ENCODE measurements at regions not wholly inside any gene's neighbourhood (a gene's known extent, or its start where the extent isn't known, plus 50 kb on each side); places are given as distances from the start of the nearest gene placed in this dataset.

DNA sequence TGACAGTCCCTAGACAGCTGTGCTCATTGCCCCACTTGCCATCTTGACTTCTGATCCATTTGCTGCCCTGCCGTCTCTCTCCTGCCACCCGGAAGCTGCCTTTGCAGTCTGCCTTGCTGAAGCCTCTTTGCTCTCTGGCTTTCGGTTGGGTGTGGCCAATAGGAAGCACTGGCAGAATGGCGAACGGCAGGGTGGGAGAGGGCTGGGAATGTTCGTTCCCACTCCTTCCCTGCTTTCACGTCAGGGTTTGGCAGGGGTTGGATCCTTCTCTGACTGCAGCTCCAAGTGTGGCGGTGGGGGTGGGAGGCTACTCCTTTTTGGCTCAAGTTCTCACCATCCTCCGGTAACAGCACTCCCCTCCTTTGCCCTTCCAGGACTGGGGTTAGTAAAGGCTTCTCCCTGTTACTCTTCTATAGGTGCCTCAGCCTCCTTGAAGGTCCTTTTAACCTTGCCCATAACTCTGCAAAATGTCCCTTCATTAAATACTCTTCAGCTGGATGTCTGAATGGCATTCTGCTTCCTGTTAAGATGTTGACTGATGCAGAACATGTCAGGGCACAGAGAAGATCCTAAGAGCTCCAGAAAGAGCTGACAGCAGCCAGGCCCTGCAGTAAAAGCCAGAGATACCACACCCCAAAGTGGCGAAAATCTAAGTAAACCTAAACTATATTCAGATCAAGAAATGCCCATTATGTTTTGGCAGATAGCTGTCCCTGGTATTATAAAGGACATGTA is 299.7 kb downstream of the CDCA7 start:
- no peaks in the 10 kb centered on the region for H3F3A ChIP-seq (ENCODE audit: insufficient read depth, low read length)
- no peaks in the 10 kb centered on the region for H3K4me1 ChIP-seq (ENCODE audit: low read length)
- H3K9me3 ChIP-seq (replicated peaks; ENCODE audit: insufficient read depth, low read length), result no peaks in the 10 kb centered on the region
- H3K4me3 ChIP-seq (ENCODE audit: low read length), result no peak overlapping the region
- H3K79me2 ChIP-seq (ENCODE audit: low read length), result no peaks in the 10 kb centered on the region
- no peak overlapping the region for H2AFZ ChIP-seq (ENCODE audit: low read length)
- H3K9ac ChIP-seq (ENCODE audit: low read length), result no peak overlapping the region
- no peak overlapping the region for H3K27ac ChIP-seq (ENCODE audit: low read length)
- no peak overlapping the region for H3K4me2 ChIP-seq (ENCODE audit: low read depth, low read length)
- no peaks in the 10 kb centered on the region for H4K20me1 ChIP-seq (ENCODE audit: insufficient read depth, low read length)
- H3K9me2 ChIP-seq (replicated peaks; ENCODE audit: insufficient read depth, low read length), result no peaks in the 10 kb centered on the region
- DNase-seq, result no peak
- TF ChIP-seq EZH2phosphoT487 (IDR thresholded peaks at IDR 0.05; ENCODE audit: low read length) (no peak), EZH2 (optimal IDR thresholded peaks at IDR 0.05; ENCODE audit: low read depth, low read length) (no peak)
- H3K27me3 ChIP-seq (replicated peaks; ENCODE audit: insufficient read depth, low read length), result no peaks in the 10 kb centered on the region
- H3K36me3 ChIP-seq (replicated peaks; ENCODE audit: insufficient read depth, low read length), result no peaks in the 10 kb centered on the region

DNA sequence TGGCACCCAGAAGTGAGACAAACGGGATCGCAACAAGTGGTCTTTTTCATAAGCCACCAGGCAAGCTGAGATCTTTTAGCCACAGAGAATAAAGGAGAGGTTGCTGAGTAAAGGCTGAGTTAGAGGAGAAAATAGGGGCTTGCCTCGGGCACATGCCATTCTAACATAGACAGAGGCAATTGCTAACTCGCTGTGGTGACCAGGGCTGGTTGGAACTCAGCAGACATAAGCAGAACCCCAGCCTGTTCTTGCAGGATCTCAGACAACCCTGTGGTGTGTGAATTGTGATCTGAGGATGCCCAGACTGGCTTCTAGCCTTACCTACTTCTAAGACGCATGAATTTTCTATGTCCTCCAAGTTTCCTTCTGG is 300.2 kb downstream of the CDCA7 start:
- H3K9ac ChIP-seq (ENCODE audit: low read length), result no peak overlapping the region
- no peak overlapping the region for H2AFZ ChIP-seq (ENCODE audit: low read length)
- H3F3A ChIP-seq (ENCODE audit: insufficient read depth, low read length), result no peaks in the 10 kb centered on the region
- H3K27me3 ChIP-seq (replicated peaks; ENCODE audit: insufficient read depth, low read length), result no peaks in the 10 kb centered on the region
- H3K27ac ChIP-seq (ENCODE audit: low read length), result no peak overlapping the region
- no peaks in the 10 kb centered on the region for H3K9me2 ChIP-seq (replicated peaks; ENCODE audit: insufficient read depth, low read length)
- H3K79me2 ChIP-seq (ENCODE audit: low read length), result no peaks in the 10 kb centered on the region
- no peak overlapping the region for H3K4me2 ChIP-seq (ENCODE audit: low read depth, low read length)
- no peaks in the 10 kb centered on the region for H3K9me3 ChIP-seq (replicated peaks; ENCODE audit: insufficient read depth, low read length)
- no peak overlapping the region for H3K4me3 ChIP-seq (ENCODE audit: low read length)
- DNase-seq, result no peak
- no peaks in the 10 kb centered on the region for H3K36me3 ChIP-seq (replicated peaks; ENCODE audit: insufficient read depth, low read length)
- H4K20me1 ChIP-seq (ENCODE audit: insufficient read depth, low read length), result no peaks in the 10 kb centered on the region
- H3K4me1 ChIP-seq (ENCODE audit: low read length), result no peaks in the 10 kb centered on the region
- TF ChIP-seq EZH2phosphoT487 (IDR thresholded peaks at IDR 0.05; ENCODE audit: low read length), result no peak

DNA sequence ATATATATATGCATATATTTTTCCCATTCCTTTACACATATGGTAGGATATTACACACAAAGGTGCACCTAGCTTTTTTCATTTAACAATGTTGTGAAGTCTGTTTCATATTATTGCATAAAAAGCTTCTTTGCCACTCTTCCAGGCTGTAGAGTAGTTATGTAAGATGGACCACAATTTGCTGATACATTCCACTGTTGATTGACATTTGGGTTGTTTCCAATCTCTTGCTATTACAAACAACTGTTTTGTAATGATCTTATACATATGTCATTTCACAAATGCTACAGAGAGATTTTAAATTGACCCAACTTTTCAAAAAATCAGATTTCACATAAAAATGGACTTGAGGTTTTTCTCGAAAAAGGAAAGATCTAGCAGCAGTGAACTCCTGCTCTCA is 301.4 kb downstream of the CDCA7 start:
- no peaks in the 10 kb centered on the region for H3F3A ChIP-seq (ENCODE audit: insufficient read depth, low read length)
- no peak overlapping the region for H2AFZ ChIP-seq (ENCODE audit: low read length)
- no peaks in the 10 kb centered on the region for H3K79me2 ChIP-seq (ENCODE audit: low read length)
- H3K4me3 ChIP-seq (ENCODE audit: low read length), result no peak overlapping the region
- H3K9ac ChIP-seq (ENCODE audit: low read length), result no peak overlapping the region
- no peak for DNase-seq
- no peaks in the 10 kb centered on the region for H3K9me3 ChIP-seq (replicated peaks; ENCODE audit: insufficient read depth, low read length)
- H3K9me2 ChIP-seq (replicated peaks; ENCODE audit: insufficient read depth, low read length), result no peaks in the 10 kb centered on the region
- no peaks in the 10 kb centered on the region for H3K27me3 ChIP-seq (replicated peaks; ENCODE audit: insufficient read depth, low read length)
- no peak overlapping the region for H3K27ac ChIP-seq (ENCODE audit: low read length)
- TF ChIP-seq EZH2 (optimal IDR thresholded peaks at IDR 0.05; ENCODE audit: low read depth, low read length), result no peak
- TF ChIP-seq, protein P1, sequence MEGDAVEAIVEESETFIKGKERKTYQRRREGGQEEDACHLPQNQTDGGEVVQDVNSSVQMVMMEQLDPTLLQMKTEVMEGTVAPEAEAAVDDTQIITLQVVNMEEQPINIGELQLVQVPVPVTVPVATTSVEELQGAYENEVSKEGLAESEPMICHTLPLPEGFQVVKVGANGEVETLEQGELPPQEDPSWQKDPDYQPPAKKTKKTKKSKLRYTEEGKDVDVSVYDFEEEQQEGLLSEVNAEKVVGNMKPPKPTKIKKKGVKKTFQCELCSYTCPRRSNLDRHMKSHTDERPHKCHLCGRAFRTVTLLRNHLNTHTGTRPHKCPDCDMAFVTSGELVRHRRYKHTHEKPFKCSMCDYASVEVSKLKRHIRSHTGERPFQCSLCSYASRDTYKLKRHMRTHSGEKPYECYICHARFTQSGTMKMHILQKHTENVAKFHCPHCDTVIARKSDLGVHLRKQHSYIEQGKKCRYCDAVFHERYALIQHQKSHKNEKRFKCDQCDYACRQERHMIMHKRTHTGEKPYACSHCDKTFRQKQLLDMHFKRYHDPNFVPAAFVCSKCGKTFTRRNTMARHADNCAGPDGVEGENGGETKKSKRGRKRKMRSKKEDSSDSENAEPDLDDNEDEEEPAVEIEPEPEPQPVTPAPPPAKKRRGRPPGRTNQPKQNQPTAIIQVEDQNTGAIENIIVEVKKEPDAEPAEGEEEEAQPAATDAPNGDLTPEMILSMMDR (IDR thresholded peaks at IDR 0.05; ENCODE audit: low read length), result no peak
- no peak for TF ChIP-seq EZH2phosphoT487 (IDR thresholded peaks at IDR 0.05; ENCODE audit: low read length)
- H4K20me1 ChIP-seq (ENCODE audit: insufficient read depth, low read length), result no peaks in the 10 kb centered on the region
- H3K4me2 ChIP-seq (ENCODE audit: low read depth, low read length), result no peak overlapping the region
- no peaks in the 10 kb centered on the region for H3K4me1 ChIP-seq (ENCODE audit: low read length)
- no peaks in the 10 kb centered on the region for H3K36me3 ChIP-seq (replicated peaks; ENCODE audit: insufficient read depth, low read length)

DNA sequence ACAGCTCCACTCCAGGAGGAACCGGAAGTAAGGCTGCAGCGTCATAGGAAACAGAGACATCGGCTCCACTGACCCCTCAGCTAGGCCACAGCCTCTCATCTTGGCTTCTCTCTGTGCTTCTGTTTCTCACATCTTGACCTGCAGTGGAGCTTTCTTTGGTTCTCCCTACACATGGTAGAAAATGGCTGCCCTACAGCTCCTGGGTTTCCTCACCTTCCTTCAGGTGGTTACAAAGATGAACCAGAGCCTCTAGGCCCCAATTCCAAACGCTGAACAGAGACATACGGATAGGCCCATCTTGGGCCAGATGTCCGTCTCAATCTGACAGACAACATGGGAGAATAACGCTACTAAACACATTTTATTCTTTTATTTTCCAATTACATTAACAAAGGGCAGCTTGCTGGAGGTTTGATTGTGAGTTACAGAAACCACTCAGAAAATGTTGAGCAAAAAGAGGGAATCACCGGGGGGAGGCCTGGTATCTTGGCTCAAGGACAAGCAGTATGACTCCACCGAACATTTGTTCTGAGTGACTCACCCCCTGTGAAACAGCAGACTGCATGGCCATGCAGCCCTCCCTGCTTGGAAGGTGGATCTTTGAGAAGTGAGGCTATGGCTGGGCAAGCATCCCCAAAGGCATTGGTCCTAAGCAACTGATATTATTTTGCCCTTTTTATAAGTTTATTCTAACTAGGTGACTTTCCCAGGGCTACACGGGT is 303.5 kb downstream of the CDCA7 start:
- no peak overlapping the region for H2AFZ ChIP-seq (ENCODE audit: low read length)
- no peak overlapping the region for H3K4me3 ChIP-seq (ENCODE audit: low read length)
- no peaks in the 10 kb centered on the region for H3K9me3 ChIP-seq (replicated peaks; ENCODE audit: insufficient read depth, low read length)
- no peak for DNase-seq
- no peaks in the 10 kb centered on the region for H4K20me1 ChIP-seq (ENCODE audit: insufficient read depth, low read length)
- H3K79me2 ChIP-seq (ENCODE audit: low read length), result no peaks in the 10 kb centered on the region
- H3K36me3 ChIP-seq (replicated peaks; ENCODE audit: insufficient read depth, low read length), result no peaks in the 10 kb centered on the region
- H3K4me1 ChIP-seq (ENCODE audit: low read length), result no peaks in the 10 kb centered on the region
- no peaks in the 10 kb centered on the region for H3F3A ChIP-seq (ENCODE audit: insufficient read depth, low read length)
- TF ChIP-seq EZH2phosphoT487 (IDR thresholded peaks at IDR 0.05; ENCODE audit: low read length), result no peak
- TF ChIP-seq EZH2 (optimal IDR thresholded peaks at IDR 0.05; ENCODE audit: low read depth, low read length), result no peak
- TF ChIP-seq, protein P1 (IDR thresholded peaks at IDR 0.05; ENCODE audit: low read length), result no peak
- H3K27ac ChIP-seq (ENCODE audit: low read length), result no peak overlapping the region
- no peak overlapping the region for H3K9ac ChIP-seq (ENCODE audit: low read length)
- H3K27me3 ChIP-seq (replicated peaks; ENCODE audit: insufficient read depth, low read length), result no peaks in the 10 kb centered on the region
- H3K9me2 ChIP-seq (replicated peaks; ENCODE audit: insufficient read depth, low read length), result no peaks in the 10 kb centered on the region
- no peak overlapping the region for H3K4me2 ChIP-seq (ENCODE audit: low read depth, low read length)
